ENCODE measurements at regions not wholly inside any gene's neighbourhood (a gene's known extent, or its start where the extent isn't known, plus 50 kb on each side); places are given as distances from the start of the nearest gene placed in this dataset.

DNA sequence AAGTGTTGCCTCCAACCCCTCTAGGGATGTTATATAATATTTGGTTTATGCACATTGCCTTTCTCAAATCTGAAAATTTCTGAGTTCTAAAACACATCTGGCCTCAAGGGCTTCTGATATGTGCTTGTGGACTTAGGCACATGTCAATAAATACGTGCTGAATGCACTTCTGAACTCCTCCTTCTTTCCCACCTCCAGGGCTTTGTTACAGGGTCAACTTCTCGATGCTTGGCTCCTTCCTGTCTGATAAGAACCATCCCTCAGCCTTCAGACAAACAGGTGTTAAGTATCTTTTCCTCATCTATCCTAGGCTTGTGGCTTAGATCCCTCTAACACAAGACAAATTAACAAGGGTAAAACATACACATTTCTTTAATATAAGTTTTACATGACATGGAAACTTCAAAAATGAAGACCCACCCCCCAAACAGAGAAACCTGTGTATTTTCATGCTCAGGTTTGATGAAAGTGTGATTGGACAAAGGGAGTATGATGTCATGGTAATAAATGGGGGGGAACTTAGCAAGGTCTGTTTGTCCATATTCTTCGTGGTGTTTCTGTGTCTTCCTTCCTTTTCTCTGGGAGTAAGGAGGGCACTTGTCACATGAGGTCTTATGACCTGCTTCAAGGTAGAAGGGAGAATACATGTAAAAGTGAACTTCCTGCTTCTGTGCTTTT, 326.9 kb downstream of the CD83 start:
- DNase-seq (no peak), ATAC-seq (no peak)
- in situ Hi-C loops (cut with MboI; ENCODE audit: low sequenced_read_pairs in 4 of 4): no loop called here
- Histone ChIP-seq H3K27ac (no peak overlapping the region), H3K36me3 (no peaks in the 10 kb centered on the region), H3K9me3 (no peaks in the 10 kb centered on the region), H3K4me1 (peaks cover 18 to 23% of the 10 kb centered on the region in 2 donors), H3K27me3 (no peaks in the 10 kb centered on the region), H3K4me3 (no peak overlapping the region)
- TF ChIP-seq, protein P1, sequence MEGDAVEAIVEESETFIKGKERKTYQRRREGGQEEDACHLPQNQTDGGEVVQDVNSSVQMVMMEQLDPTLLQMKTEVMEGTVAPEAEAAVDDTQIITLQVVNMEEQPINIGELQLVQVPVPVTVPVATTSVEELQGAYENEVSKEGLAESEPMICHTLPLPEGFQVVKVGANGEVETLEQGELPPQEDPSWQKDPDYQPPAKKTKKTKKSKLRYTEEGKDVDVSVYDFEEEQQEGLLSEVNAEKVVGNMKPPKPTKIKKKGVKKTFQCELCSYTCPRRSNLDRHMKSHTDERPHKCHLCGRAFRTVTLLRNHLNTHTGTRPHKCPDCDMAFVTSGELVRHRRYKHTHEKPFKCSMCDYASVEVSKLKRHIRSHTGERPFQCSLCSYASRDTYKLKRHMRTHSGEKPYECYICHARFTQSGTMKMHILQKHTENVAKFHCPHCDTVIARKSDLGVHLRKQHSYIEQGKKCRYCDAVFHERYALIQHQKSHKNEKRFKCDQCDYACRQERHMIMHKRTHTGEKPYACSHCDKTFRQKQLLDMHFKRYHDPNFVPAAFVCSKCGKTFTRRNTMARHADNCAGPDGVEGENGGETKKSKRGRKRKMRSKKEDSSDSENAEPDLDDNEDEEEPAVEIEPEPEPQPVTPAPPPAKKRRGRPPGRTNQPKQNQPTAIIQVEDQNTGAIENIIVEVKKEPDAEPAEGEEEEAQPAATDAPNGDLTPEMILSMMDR (IDR thresholded peaks at IDR 0.05 in 4 of 5, conservative IDR thresholded peaks at IDR 0.05 in 1 of 5): no peak
- TF ChIP-seq POLR2A (IDR thresholded peaks at IDR 0.05): no peak
- intact Hi-C loops (cut with DNase I; ENCODE audit: low total_unique reads): loop anchor here (5.0 kb wide), 1 partner anchor 98 kb away; no protein-coding TSS in a partner anchor

DNA sequence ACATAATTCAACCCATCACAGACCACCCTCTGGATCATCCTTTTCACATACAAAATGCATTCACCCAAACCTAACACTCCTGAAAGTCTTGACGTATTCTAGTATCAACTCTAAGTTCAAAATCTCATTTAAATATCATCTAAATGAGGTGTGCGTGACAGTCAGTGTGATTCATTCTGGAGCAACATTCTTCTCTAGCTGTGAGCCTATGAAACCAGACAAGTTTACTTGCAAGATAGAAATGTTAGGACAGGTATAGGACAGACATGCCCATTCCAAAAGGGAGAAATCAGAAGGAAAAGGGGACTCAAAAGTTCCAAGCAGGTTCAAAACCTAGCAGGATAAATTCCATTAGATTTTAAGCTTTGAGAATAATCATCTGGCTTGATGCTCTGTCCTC, 329.7 kb downstream of the CD83 start:
- DNase-seq (no peak), ATAC-seq (no peak)
- H3K9me3 ChIP-seq: no peaks in the 10 kb centered on the region
- no peaks in the 10 kb centered on the region for H3K36me3 ChIP-seq
- peaks cover 2 to 3% of the 10 kb centered on the region in 2 donors for H3K4me1 ChIP-seq
- H3K27ac ChIP-seq: no peak overlapping the region
- H3K27me3 ChIP-seq: no peaks in the 10 kb centered on the region
- TF ChIP-seq, protein P1 (IDR thresholded peaks at IDR 0.05 in 4 of 5, conservative IDR thresholded peaks at IDR 0.05 in 1 of 5): no peak
- no peak for TF ChIP-seq POLR2A (IDR thresholded peaks at IDR 0.05)
- intact Hi-C loops (cut with DNase I; ENCODE audit: low total_unique reads) (no loop called here), in situ Hi-C loops (cut with MboI; ENCODE audit: low sequenced_read_pairs in 4 of 4) (no loop called here)
- H3K4me3 ChIP-seq: no peak overlapping the region

DNA sequence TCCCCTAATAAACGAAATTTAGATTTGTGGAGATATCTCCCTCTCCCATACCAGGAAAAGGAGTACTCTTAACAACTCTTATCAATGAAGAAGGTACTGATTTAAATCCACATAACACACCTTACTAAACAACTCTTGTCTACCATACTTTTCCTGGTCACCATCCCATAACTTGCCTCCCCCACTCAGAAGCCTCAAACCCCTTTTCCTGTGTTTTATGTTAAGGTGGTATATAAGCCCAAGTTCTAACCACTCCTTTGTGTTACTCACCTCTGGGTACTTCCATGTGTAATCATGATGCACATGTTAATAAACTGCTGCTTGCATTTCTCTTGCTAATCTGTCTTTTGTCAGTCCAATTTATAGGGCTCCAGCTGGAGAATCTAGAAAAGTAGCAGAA, 330.7 kb downstream of the CD83 start:
- peaks cover 7 to 9% of the 10 kb centered on the region in 2 donors for H3K4me1 ChIP-seq
- no peak for DNase-seq
- in situ Hi-C loops (cut with MboI; ENCODE audit: low sequenced_read_pairs in 4 of 4) (no loop called here), intact Hi-C loops (cut with DNase I; ENCODE audit: low total_unique reads) (no loop called here)
- no peaks in the 10 kb centered on the region for H3K9me3 ChIP-seq
- no peak for ATAC-seq
- TF ChIP-seq, protein P1 (IDR thresholded peaks at IDR 0.05 in 4 of 5, conservative IDR thresholded peaks at IDR 0.05 in 1 of 5): no peak
- no peak for TF ChIP-seq POLR2A (IDR thresholded peaks at IDR 0.05)
- no peaks in the 10 kb centered on the region for H3K36me3 ChIP-seq
- H3K4me3 ChIP-seq: no peak overlapping the region
- no peaks in the 10 kb centered on the region for H3K27me3 ChIP-seq
- no peak overlapping the region for H3K27ac ChIP-seq

DNA sequence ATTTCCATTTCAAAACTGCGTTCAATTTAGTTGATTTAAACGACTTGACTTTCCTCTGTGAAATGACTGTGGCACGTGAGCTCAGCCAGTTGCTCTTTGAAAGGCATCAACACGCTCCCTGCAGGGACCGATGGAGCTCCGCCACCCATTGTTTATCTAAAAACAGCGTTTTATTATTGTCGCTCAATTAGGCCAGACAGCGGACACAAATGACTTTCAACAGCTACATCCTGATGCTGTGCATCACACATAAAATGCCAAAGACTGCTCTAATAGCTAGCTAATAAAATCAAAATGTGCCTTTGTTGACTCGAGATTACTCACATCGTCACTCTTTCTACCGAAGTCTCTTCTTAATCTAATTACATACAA, 332.5 kb downstream of the CD83 start:
- Histone ChIP-seq H3K4me1 (peaks cover 12 to 16% of the 10 kb centered on the region in 2 donors), H3K4me3 (no peak overlapping the region), H3K36me3 (no peaks in the 10 kb centered on the region), H3K9me3 (no peaks in the 10 kb centered on the region), H3K27ac (no peak overlapping the region), H3K27me3 (no peaks in the 10 kb centered on the region)
- ATAC-seq (no peak), DNase-seq (no peak)
- no peak for TF ChIP-seq POLR2A (IDR thresholded peaks at IDR 0.05)
- intact Hi-C loops (cut with DNase I; ENCODE audit: low total_unique reads) (no loop called here), in situ Hi-C loops (cut with MboI; ENCODE audit: low sequenced_read_pairs in 4 of 4) (no loop called here)

DNA sequence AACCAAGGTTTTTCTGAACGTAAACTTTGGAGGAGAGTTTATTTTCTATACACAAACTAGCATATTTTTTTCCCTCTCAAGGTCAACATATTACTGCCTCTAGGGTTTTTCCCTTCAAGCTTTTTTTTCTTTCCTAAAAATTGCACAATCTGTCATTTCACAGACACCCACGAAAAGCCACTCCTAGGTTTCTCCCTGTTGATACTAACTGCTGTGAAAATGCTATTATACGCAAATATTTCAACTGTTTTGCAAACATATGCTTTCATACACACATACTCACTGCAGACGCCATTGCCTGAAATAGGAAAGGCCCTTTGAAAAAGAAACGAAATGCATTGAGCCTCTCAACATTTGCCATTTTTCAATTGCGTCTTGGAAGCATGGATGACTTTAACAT, 333.0 kb downstream of the CD83 start:
- intact Hi-C loops (cut with DNase I; ENCODE audit: low total_unique reads) (no loop called here), in situ Hi-C loops (cut with MboI; ENCODE audit: low sequenced_read_pairs in 4 of 4) (no loop called here)
- Histone ChIP-seq H3K27me3 (no peaks in the 10 kb centered on the region), H3K27ac (no peak overlapping the region), H3K36me3 (no peaks in the 10 kb centered on the region), H3K4me1 (peaks cover 12 to 16% of the 10 kb centered on the region in 2 donors), H3K4me3 (no peak overlapping the region), H3K9me3 (no peaks in the 10 kb centered on the region)
- TF ChIP-seq, protein P1 (IDR thresholded peaks at IDR 0.05 in 4 of 5, conservative IDR thresholded peaks at IDR 0.05 in 1 of 5): no peak
- no peak for TF ChIP-seq POLR2A (IDR thresholded peaks at IDR 0.05)
- DNase-seq (no peak), ATAC-seq (no peak)
